ENCODE measurements at regions not wholly inside any gene's neighbourhood (a gene's known extent, or its start where the extent isn't known, plus 50 kb on each side); places are given as distances from the start of the nearest gene placed in this dataset.
A peak's percentile ranks its signal among the peaks of the same experiment; 100 is the strongest.

- Mint-ChIP-seq H3K27me3 (no peaks in the 10 kb centered on the region), H3K4me1 (no peaks in the 10 kb centered on the region), H3K27ac (no peak overlapping the region), H3K9me3 (no peaks in the 10 kb centered on the region), H3K36me3 (ENCODE audit: low read depth) (no peaks in the 10 kb centered on the region), H3K4me3 (no peak overlapping the region)
- ATAC-seq (replicated peaks): no peak
Measured at GRCh38 chr2:3138621-3139020, 239.0 kb downstream of the EIPR1 start.

- Mint-ChIP-seq H3K4me1 (no peaks in the 10 kb centered on the region), H3K27me3 (no peaks in the 10 kb centered on the region), H3K9me3 (peaks cover 4% of the 10 kb centered on the region), H3K4me3 (no peak overlapping the region), H3K36me3 (ENCODE audit: low read depth) (no peaks in the 10 kb centered on the region), H3K27ac (no peak overlapping the region)
- no peak for ATAC-seq (replicated peaks)
Measured at GRCh38 chr2:3137651-3138300, 239.8 kb downstream of the EIPR1 start.

GRCh38 chr2:3135676-3136075 lies 241.9 kb downstream of the EIPR1 start:
- ATAC-seq (replicated peaks): no peak
- H3K4me3 Mint-ChIP-seq: no peak overlapping the region
- no peak overlapping the region for H3K27ac Mint-ChIP-seq
- H3K4me1 Mint-ChIP-seq: no peaks in the 10 kb centered on the region
- peaks cover 4% of the 10 kb centered on the region for H3K9me3 Mint-ChIP-seq
- H3K27me3 Mint-ChIP-seq: peaks cover 2% of the 10 kb centered on the region
- no peaks in the 10 kb centered on the region for H3K36me3 Mint-ChIP-seq (ENCODE audit: low read depth)

GRCh38 chr2:3134026-3134571 lies 243.5 kb downstream of the EIPR1 start:
- peaks cover 7% of the 10 kb centered on the region for H3K27me3 Mint-ChIP-seq
- H3K4me1 Mint-ChIP-seq: no peaks in the 10 kb centered on the region
- H3K4me3 Mint-ChIP-seq: no peak overlapping the region
- no peak for ATAC-seq (replicated peaks)
- no peaks in the 10 kb centered on the region for H3K36me3 Mint-ChIP-seq (ENCODE audit: low read depth)
- H3K27ac Mint-ChIP-seq: no peak overlapping the region
- peaks cover 4% of the 10 kb centered on the region for H3K9me3 Mint-ChIP-seq

- Mint-ChIP-seq H3K4me1 (no peaks in the 10 kb centered on the region), H3K9me3 (peaks cover 4% of the 10 kb centered on the region), H3K27ac (no peak overlapping the region)
Measured at GRCh38 chr2:3132966-3133365, 244.7 kb downstream of the EIPR1 start.

GRCh38 chr2:3132466-3132865 lies 245.2 kb downstream of the EIPR1 start:
- ATAC-seq (replicated peaks): no peak
- Mint-ChIP-seq H3K27ac (no peak overlapping the region), H3K4me1 (no peaks in the 10 kb centered on the region), H3K27me3 (peaks cover 7% of the 10 kb centered on the region), H3K9me3 (peaks cover 4% of the 10 kb centered on the region), H3K4me3 (no peak overlapping the region), H3K36me3 (ENCODE audit: low read depth) (no peaks in the 10 kb centered on the region)

More at GRCh38 chr2:3132966-3133365, 244.7 kb downstream of the EIPR1 start:
- Mint-ChIP-seq H3K36me3 (ENCODE audit: low read depth) (no peaks in the 10 kb centered on the region), H3K27me3 (peaks cover 7% of the 10 kb centered on the region), H3K4me3 (no peak overlapping the region)
- no peak for ATAC-seq (replicated peaks)

- Mint-ChIP-seq H3K36me3 (ENCODE audit: low read depth) (no peaks in the 10 kb centered on the region), H3K27me3 (peaks cover 7% of the 10 kb centered on the region), H3K4me3 (no peak overlapping the region), H3K27ac (no peak overlapping the region), H3K9me3 (peaks cover 4% of the 10 kb centered on the region), H3K4me1 (no peaks in the 10 kb centered on the region)
- no peak for ATAC-seq (replicated peaks)
Measured at GRCh38 chr2:3131636-3132326, 245.8 kb downstream of the EIPR1 start.

GRCh38 chr2:3130889-3131635 lies 246.6 kb downstream of the EIPR1 start:
- Mint-ChIP-seq H3K27me3 (peaks cover 7% of the 10 kb centered on the region), H3K36me3 (ENCODE audit: low read depth) (no peaks in the 10 kb centered on the region), H3K9me3 (peaks cover 4% of the 10 kb centered on the region), H3K4me3 (no peak overlapping the region), H3K27ac (no peak overlapping the region), H3K4me1 (no peaks in the 10 kb centered on the region)
- no peak for ATAC-seq (replicated peaks)

GRCh38 chr2:3130444-3130843 lies 247.2 kb downstream of the EIPR1 start:
- Mint-ChIP-seq H3K27ac (no peak overlapping the region), H3K27me3 (peaks cover 7% of the 10 kb centered on the region), H3K4me3 (no peak overlapping the region), H3K9me3 (peaks cover 4% of the 10 kb centered on the region), H3K4me1 (no peaks in the 10 kb centered on the region), H3K36me3 (ENCODE audit: low read depth) (no peaks in the 10 kb centered on the region)
- ATAC-seq (replicated peaks): no peak

- Mint-ChIP-seq H3K4me1 (no peaks in the 10 kb centered on the region), H3K27ac (no peak overlapping the region), H3K4me3 (no peak overlapping the region), H3K9me3 (peaks cover 4% of the 10 kb centered on the region), H3K27me3 (peaks cover 7% of the 10 kb centered on the region), H3K36me3 (ENCODE audit: low read depth) (no peaks in the 10 kb centered on the region)
- ATAC-seq (replicated peaks): no peak
Measured at GRCh38 chr2:3129867-3130266, 247.8 kb downstream of the EIPR1 start.

GRCh38 chr2:3128786-3129185 lies 248.8 kb downstream of the EIPR1 start:
- Mint-ChIP-seq H3K27ac (no peak overlapping the region), H3K27me3 (peaks cover 7% of the 10 kb centered on the region), H3K4me3 (no peak overlapping the region), H3K36me3 (ENCODE audit: low read depth) (no peaks in the 10 kb centered on the region), H3K9me3 (peaks cover 4% of the 10 kb centered on the region), H3K4me1 (no peaks in the 10 kb centered on the region)
- no peak for ATAC-seq (replicated peaks)

GRCh38 chr2:3127710-3128109 lies 249.9 kb downstream of the EIPR1 start:
- ATAC-seq (replicated peaks): peak; percentile 32
- Mint-ChIP-seq H3K9me3 (no peaks in the 10 kb centered on the region), H3K36me3 (ENCODE audit: low read depth) (no peaks in the 10 kb centered on the region), H3K4me1 (no peaks in the 10 kb centered on the region), H3K27me3 (peaks cover 7% of the 10 kb centered on the region), H3K4me3 (peak overlapping the region; percentile 68), H3K27ac (peak overlapping the region; percentile 75)

GRCh38 chr2:3126911-3127621 lies 250.6 kb downstream of the EIPR1 start:
- peaks cover 7% of the 10 kb centered on the region for H3K27me3 Mint-ChIP-seq
- ATAC-seq (replicated peaks): peak; percentile 75
- no peaks in the 10 kb centered on the region for H3K9me3 Mint-ChIP-seq
- peak overlapping the region; percentile 68 for H3K4me3 Mint-ChIP-seq
- no peaks in the 10 kb centered on the region for H3K4me1 Mint-ChIP-seq
- no peaks in the 10 kb centered on the region for H3K36me3 Mint-ChIP-seq (ENCODE audit: low read depth)
- H3K27ac Mint-ChIP-seq: peak overlapping the region; percentile 75

- no peaks in the 10 kb centered on the region for H3K4me1 Mint-ChIP-seq
- H3K4me3 Mint-ChIP-seq: peak overlapping the region; percentile 68
- no peaks in the 10 kb centered on the region for H3K36me3 Mint-ChIP-seq (ENCODE audit: low read depth)
- H3K27ac Mint-ChIP-seq: peak overlapping the region; percentile 75
- no peaks in the 10 kb centered on the region for H3K9me3 Mint-ChIP-seq
- peaks cover 7% of the 10 kb centered on the region for H3K27me3 Mint-ChIP-seq
- ATAC-seq (replicated peaks): no peak
Measured at GRCh38 chr2:3126171-3126910, 251.3 kb downstream of the EIPR1 start.

All from activated T-helper 17 cell treated with anti-CD3 and anti-CD28 coated beads, Interleukin-2, amount 50 U/mL, for 72 hours (primary cell).